ENCODE measurements at regions not wholly inside any gene's neighbourhood (a gene's known extent, or its start where the extent isn't known, plus 50 kb on each side); places are given as distances from the start of the nearest gene placed in this dataset.

DNA sequence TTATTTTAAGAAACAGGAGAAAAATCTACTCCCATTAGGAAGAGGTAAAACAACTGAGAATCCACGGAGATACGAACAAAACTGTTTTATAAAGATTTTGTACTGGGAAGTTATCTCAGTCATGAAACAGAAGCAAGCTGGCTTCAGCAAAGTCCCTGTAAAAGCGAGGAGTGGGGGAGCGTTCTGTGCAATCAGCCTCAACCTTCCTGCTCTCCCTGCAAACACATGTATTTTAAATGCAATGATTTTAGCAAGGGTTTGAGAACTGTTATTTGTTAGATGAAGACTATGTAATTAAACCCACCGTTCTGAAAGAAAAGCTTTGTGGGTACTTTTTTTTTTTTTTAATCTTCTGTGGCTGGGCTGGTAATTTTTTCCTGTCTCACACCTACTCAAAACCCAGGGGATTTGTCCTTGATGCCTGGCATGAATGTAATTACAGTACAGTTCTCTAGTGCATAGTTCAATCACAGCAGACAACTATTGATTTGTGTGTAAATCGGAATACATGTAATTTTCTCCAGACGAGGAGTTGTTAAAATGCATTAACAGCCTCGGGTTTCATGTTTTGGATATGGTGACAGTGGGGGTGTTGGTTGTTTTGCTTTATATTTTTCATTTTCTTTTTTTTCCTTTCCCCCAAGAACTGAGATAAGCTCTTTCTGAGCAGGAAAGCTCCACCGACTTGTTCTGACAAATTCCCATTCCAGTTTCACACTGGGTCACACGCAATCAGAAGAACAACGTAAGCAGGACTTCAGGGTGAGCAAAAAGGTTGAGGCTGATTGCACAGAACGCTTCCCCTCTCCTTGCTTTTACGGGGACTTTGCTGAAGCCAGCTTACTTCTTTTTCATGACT, 153.6 kb downstream of the PHLDA1 start:
- H3K9me3 ChIP-seq = no peaks in the 10 kb centered on the region
- peak overlapping the region in 1 of 3 donors; percentile 26 for H3K27ac ChIP-seq
- WGBS, 2 donors = 45 to 52% methylated on average over 13 of the region's 13 CpGs
- H3K4me3 ChIP-seq (replicated peaks in 1 of 3) = no peak overlapping the region
- TF ChIP-seq CTCF (IDR thresholded peaks at IDR 0.05) (no peak), POLR2A (IDR thresholded peaks at IDR 0.05) (no peak)
- intact Hi-C loops (cut with DNase I) = no loop called here
- H3K4me1 ChIP-seq = peaks cover 25% of the 10 kb centered on the region in 2 donors
- H3K36me3 ChIP-seq = no peaks in the 10 kb centered on the region
- peak; percentile 10 to 15 for DNase-seq
- H3K27me3 ChIP-seq = no peaks in the 10 kb centered on the region

DNA sequence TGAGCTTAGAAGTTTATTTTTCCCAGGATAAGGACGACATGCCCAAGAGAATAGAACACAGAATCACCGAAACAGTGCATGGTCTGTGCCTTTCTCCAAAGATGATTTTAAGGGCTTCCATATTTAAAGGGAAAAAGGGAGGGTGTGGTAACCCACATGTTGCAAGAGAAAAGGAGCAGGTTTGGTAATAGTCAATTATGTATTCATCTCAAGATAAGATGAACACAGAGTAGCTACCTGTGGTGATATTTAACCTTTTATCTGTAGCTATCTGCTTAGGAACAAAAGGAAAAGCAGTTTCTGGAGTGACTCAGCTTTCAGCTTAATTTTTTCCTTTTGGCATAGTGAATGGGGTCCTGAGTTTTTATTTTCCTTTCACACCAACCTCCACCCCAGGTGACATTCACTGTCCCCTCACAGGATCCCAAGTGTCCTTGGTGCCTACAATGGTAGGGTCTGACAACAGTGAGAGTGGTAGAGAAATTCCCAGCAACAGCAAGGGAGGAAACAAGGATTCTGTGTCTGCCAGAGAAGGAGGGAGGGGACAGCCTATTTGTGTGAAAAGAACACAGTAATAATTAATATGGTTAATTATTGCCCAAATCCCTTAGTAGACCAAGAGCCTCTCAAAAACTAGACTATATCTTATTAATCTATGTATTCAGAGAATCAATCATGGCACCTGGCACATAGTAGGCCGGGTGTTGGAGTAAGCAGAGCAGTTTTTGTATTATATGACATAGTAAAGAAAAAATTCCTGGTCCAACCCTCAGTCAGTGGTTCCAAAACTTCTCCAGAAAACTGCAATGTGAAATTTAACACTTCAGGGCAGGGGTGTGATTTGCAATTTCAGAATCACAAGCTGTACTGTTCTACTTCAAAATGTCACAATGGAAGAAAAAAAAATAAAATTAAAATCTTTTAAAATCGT, 154.5 kb downstream of the PHLDA1 start:
- Histone ChIP-seq H3K27me3 (no peaks in the 10 kb centered on the region), H3K9me3 (no peaks in the 10 kb centered on the region), H3K27ac (peak overlapping the region in 2 of 3 donors; percentile 25 to 48), H3K36me3 (no peaks in the 10 kb centered on the region), H3K4me1 (peaks cover 20 to 31% of the 10 kb centered on the region in 2 donors), H3K4me3 (replicated peaks in 1 of 3) (no peak overlapping the region)
- intact Hi-C loops (cut with DNase I) = no loop called here
- TF ChIP-seq CTCF (IDR thresholded peaks at IDR 0.05) (no peak), POLR2A (IDR thresholded peaks at IDR 0.05) (no peak)
- DNase-seq = no peak
- 32 to 34% methylated on average over 4 of the region's 4 CpGs for WGBS, 2 donors

- Histone ChIP-seq H3K4me3 (replicated peaks in 1 of 3) (no peak overlapping the region), H3K27me3 (no peaks in the 10 kb centered on the region), H3K9me3 (no peaks in the 10 kb centered on the region), H3K36me3 (no peaks in the 10 kb centered on the region), H3K27ac (no peak overlapping the region), H3K4me1 (peaks cover 18 to 31% of the 10 kb centered on the region in 2 donors)
- no peak for TF ChIP-seq POLR2A (IDR thresholded peaks at IDR 0.05)
- no peak for DNase-seq
- 79 to 90% methylated on average over 2 of the region's 2 CpGs for WGBS, 2 donors
- intact Hi-C loops (cut with DNase I) = no loop called here
Observed at GRCh38 chr12:75874441-75874840, 157.1 kb downstream of the PHLDA1 start.

DNA sequence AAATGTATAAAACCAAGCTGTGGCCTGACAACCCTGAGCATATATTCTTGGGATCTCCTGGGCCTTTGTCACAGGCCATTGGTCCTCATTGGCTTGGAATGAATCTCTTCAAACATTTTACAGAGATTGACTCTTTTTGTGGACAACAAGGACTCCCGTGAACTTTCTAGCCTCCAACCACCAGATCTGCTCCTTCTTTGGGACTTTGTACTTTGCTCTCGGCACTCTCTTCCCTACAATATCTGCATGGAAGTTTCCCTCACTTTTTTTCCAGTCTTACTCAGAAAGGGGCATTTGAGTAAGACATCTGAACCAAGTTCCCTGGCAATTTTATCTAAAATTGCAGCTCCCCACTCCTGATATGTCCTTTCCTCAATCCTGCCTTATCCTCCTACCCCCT, 158.8 kb downstream of the PHLDA1 start:
- Histone ChIP-seq H3K36me3 (no peaks in the 10 kb centered on the region), H3K27me3 (no peaks in the 10 kb centered on the region), H3K9me3 (no peaks in the 10 kb centered on the region), H3K27ac (no peak overlapping the region), H3K4me1 (peaks cover 14 to 26% of the 10 kb centered on the region in 2 donors), H3K4me3 (replicated peaks in 1 of 3) (no peak overlapping the region)
- TF ChIP-seq CTCF (IDR thresholded peaks at IDR 0.05) (no peak), POLR2A (IDR thresholded peaks at IDR 0.05) (no peak)
- WGBS, 2 donors = 75 to 80% methylated on average over 2 of the region's 2 CpGs
- no peak for DNase-seq
- intact Hi-C loops (cut with DNase I) = no loop called here

DNA sequence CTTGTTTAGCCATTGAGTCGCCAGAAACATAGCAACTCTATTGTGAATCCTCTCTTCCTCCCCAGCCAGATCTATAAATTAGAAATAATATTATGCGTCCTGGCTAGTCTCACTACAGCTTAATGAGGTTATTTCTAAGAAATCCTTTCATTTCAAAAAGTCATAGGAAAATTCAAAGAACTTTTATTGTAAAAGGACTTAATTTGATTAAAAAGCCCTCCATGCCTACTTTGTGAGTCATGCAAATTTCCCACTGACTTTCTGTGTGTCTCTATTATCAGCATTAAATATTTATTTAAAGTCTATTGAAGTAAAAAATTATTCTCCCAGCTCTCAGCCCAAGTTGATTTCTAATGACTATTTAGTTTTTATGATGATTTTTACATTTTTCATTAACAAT, 160.7 kb downstream of the PHLDA1 start:
- Histone ChIP-seq H3K27ac (no peak overlapping the region), H3K4me3 (replicated peaks in 1 of 3) (no peak overlapping the region), H3K27me3 (no peaks in the 10 kb centered on the region), H3K36me3 (no peaks in the 10 kb centered on the region), H3K4me1 (peaks cover 0 to 11% of the 10 kb centered on the region in 2 donors), H3K9me3 (no peaks in the 10 kb centered on the region)
- WGBS, 2 donors = 86 to 91% methylated on average over 2 of the region's 2 CpGs
- no peak for DNase-seq
- TF ChIP-seq CTCF (IDR thresholded peaks at IDR 0.05) (no peak), POLR2A (IDR thresholded peaks at IDR 0.05) (no peak)
- intact Hi-C loops (cut with DNase I) = no loop called here

All from thyroid gland (tissue), 4 donors.